ENCODE measurements at regions not wholly inside any gene's neighbourhood (a gene's known extent, or its start where the extent isn't known, plus 50 kb on each side); places are given as distances from the start of the nearest gene placed in this dataset.
A peak's percentile ranks its signal among the peaks of the same experiment; 100 is the strongest.

GRCh38 chr3:107907996-107908395 is 182.8 kb downstream of the CD47 start:
- CTCF ChIA-PET, result interaction anchor here (0.9 to 3.8 kb wide), 2 partner anchors 19 to 57 kb away, joined by 3 to 20 read pairs; no protein-coding TSS in a partner anchor
- Mint-ChIP-seq H3K36me3 (ENCODE audit: low read depth) (no peaks in the 10 kb centered on the region), H3K4me1 (ENCODE audit: low read depth) (peaks cover 16% of the 10 kb centered on the region), H3K9me3 (no peaks in the 10 kb centered on the region), H3K27ac (no peak overlapping the region), H3K27me3 (peaks cover 1% of the 10 kb centered on the region), H3K4me3 (no peak overlapping the region)
- POLR2A ChIA-PET, result no interaction called here
- no peak for ATAC-seq
- no peak for DNase-seq
- intact Hi-C loops (cut with micrococcal nuclease), result no loop called here
- no peak for TF ChIP-seq CTCF (IDR thresholded peaks at IDR 0.05)

DNA sequence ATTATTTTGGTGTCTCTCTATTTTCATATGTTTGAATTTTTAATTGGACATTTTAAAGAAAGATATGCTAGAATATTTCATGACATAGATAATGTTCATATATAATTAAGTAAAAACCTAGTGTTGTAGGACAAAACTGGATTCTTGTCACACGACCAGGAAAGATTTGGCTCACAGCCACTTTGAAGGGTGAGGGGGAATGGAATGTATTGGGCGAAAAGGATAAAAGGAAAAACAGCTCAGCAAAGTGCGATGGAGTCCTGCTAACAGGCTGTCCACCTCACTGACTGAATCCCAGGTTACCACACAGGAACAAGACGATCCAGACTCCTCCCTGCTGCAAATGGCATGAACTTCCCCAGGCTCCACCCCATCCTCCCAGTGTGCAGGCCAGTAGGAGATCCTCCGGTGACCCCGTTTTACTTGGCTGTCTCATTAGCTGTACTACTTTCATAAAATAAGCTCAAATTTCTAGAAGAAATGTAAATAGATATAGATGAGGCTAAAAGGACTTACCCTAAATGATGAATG is 186.2 kb downstream of the CD47 start:
- no peak for TF ChIP-seq CTCF (IDR thresholded peaks at IDR 0.05)
- DNase-seq (no peak), ATAC-seq (no peak)
- Mint-ChIP-seq H3K36me3 (ENCODE audit: low read depth) (no peaks in the 10 kb centered on the region), H3K4me1 (ENCODE audit: low read depth) (no peaks in the 10 kb centered on the region), H3K27me3 (peaks cover 5% of the 10 kb centered on the region), H3K4me3 (no peak overlapping the region), H3K9me3 (no peaks in the 10 kb centered on the region), H3K27ac (no peak overlapping the region)
- POLR2A ChIA-PET, result interaction anchor here (0.6 kb wide), 1 partner anchor 331 kb away, joined by 3 read pairs; no protein-coding TSS in a partner anchor
- intact Hi-C loops (cut with micrococcal nuclease), result no loop called here
- CTCF ChIA-PET, result interaction anchor here (0.6 to 0.9 kb wide), 2 partner anchors 22 to 329 kb away, joined by 3 to 4 read pairs; no protein-coding TSS in a partner anchor

DNA sequence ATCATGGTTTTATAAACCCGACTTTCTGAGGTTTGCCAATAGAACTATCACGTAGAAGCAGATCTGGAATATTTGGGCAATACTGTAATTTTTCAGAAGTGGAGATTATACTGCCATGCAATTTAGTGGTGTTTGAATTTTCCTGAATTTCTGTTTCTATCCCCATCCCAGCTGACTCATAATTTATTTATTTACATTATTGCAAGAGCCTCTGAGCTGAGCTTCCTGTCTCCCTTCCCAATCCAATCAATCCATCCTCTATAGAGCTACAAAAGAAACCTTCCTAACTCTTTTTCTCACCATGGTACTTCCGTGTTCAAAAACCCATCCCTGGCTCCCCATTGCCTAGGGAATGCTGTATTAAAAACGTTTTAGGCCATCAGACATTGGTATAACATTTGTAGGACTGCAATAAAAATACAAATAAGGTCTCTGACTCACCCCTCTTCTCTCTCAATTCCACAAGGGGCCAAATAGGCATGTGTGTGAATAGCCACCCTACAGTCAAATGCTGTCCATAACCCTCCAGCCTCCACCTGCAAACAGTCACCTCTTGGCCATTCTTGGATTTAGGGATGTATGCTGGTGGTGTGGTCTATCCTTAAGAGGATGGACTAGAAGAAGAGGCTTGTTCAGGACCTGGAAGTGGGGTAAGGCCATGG is 190.7 kb downstream of the CD47 start:
- no peak for TF ChIP-seq CTCF (IDR thresholded peaks at IDR 0.05)
- no peaks in the 10 kb centered on the region for H3K9me3 Mint-ChIP-seq
- H3K27me3 Mint-ChIP-seq, result peaks cover 17% of the 10 kb centered on the region
- no peaks in the 10 kb centered on the region for H3K4me1 Mint-ChIP-seq (ENCODE audit: low read depth)
- intact Hi-C loops (cut with micrococcal nuclease), result no loop called here
- DNase-seq (no peak), ATAC-seq (no peak)
- ChIA-PET POLR2A (no interaction called here), CTCF (interaction anchor here (0.6 to 1.6 kb wide), 3 partner anchors 10 to 1063 kb away, joined by 3 to 4 read pairs (median 3); no protein-coding TSS in a partner anchor)
- no peaks in the 10 kb centered on the region for H3K36me3 Mint-ChIP-seq (ENCODE audit: low read depth)
- H3K27ac Mint-ChIP-seq, result no peak overlapping the region
- H3K4me3 Mint-ChIP-seq, result no peak overlapping the region

GRCh38 chr3:107897471-107898061 is 193.3 kb downstream of the CD47 start:
- CTCF ChIA-PET, result no interaction called here
- TF ChIP-seq CTCF (IDR thresholded peaks at IDR 0.05), result no peak
- H3K27ac Mint-ChIP-seq, result no peak overlapping the region
- DNase-seq (no peak), ATAC-seq (no peak)
- POLR2A ChIA-PET, result no interaction called here
- H3K36me3 Mint-ChIP-seq (ENCODE audit: low read depth), result no peaks in the 10 kb centered on the region
- H3K4me1 Mint-ChIP-seq (ENCODE audit: low read depth), result no peaks in the 10 kb centered on the region
- H3K4me3 Mint-ChIP-seq, result no peak overlapping the region
- intact Hi-C loops (cut with micrococcal nuclease), result no loop called here
- peaks cover 26% of the 10 kb centered on the region for H3K27me3 Mint-ChIP-seq
- H3K9me3 Mint-ChIP-seq, result no peaks in the 10 kb centered on the region

DNA sequence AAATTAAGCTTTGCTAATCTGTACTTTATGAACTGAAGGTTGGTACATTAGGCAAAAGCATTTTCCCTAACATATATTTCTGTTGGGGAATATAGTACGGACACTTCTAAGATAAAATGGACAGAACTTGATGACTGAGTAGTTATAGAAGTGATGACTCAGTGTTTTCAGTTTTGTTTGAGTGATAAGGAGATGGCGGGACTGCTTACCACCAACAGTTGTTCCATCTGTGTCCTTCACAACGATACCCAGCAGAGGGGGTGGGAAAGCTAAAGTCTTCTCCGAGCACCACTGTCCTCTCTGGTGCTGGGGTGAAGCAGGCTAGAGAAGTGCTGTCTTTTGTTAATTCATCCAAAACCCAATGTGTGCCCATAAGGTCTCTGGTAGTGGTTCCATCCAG is 195.8 kb downstream of the CD47 start:
- intact Hi-C loops (cut with micrococcal nuclease), result no loop called here
- CTCF ChIA-PET, result interaction anchor here (1.3 kb wide), 1 partner anchor 14 kb away, joined by 3 read pairs; no protein-coding TSS in a partner anchor
- Mint-ChIP-seq H3K27me3 (peaks cover 26% of the 10 kb centered on the region), H3K36me3 (ENCODE audit: low read depth) (no peaks in the 10 kb centered on the region), H3K9me3 (no peaks in the 10 kb centered on the region), H3K4me1 (ENCODE audit: low read depth) (no peaks in the 10 kb centered on the region), H3K27ac (no peak overlapping the region), H3K4me3 (no peak overlapping the region)
- no peak for TF ChIP-seq CTCF (IDR thresholded peaks at IDR 0.05)
- POLR2A ChIA-PET, result no interaction called here
- no peak for DNase-seq
- ATAC-seq, result peak; percentile 34
